Esophagus muscularis mucosa (tissue), 3 donors: ENCODE measurements at regions not wholly inside any gene's neighbourhood (a gene's known extent, or its start where the extent isn't known, plus 50 kb on each side); places are given as distances from the start of the nearest gene placed in this dataset.

Experiments
- CTCF ChIP-seq, 3 experiments: fragments of 200-600 bp in 2 of 3; fragments of 450-650 bp in 1 of 3; sonication (generic) in 2 of 3; IDR thresholded peaks; one replicate each; pipeline ENCODE4 v1.5.1; 2017 to 2019; ENCODE audit warnings: antibody characterized with exemption in 3 of 3, mild to moderate bottlenecking in 2 of 3, moderate library complexity in 1 of 3
- POLR2A ChIP-seq: fragments of 450-650 bp; IDR thresholded peaks from one replicate; pipeline ENCODE4 v1.6.1; 2017; ENCODE audit warnings: antibody characterized with exemption, moderate library complexity, mild to moderate bottlenecking, low read depth
- POLR2AphosphoS5 ChIP-seq, 2 donors: sonication (generic); formaldehyde crosslinking; IDR thresholded peaks; one replicate each; pipeline ENCODE4 v1.6.1; 2017; ENCODE audit warnings: antibody characterized with exemption in 2 of 2

GRCh38 chr3:159332535-159333099, 530.8 kb downstream of the MFSD1 start:
- TF ChIP-seq POLR2A (no peak), CTCF (IDR thresholded peaks at IDR 0.05) (no peak), POLR2AphosphoS5 (IDR thresholded peaks at IDR 0.05) (no peak)
